ENCODE measurements at regions not wholly inside any gene's neighbourhood (a gene's known extent, or its start where the extent isn't known, plus 50 kb on each side); places are given as distances from the start of the nearest gene placed in this dataset.

DNA sequence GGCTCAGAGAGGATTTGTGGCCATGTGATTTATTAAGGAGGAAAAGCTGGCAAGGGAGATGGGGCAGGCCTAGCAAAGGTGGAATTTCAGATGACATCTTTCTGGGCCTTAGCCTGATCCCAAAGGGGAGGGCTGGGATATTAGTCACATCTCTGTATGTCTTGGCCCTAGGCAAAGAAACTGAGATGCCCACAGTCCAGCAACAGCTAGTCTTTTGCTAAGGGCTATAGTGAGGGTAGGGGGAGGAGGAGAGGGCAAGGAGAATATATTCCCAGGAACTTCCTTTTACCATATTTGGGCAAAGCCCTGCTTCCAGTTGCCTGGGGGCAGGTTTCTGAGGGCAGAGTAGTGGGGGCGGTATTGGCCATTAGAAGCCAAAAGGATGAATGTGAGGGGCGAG, 209.8 kb upstream of the NR3C2 start:
- TF ChIP-seq, protein P1, sequence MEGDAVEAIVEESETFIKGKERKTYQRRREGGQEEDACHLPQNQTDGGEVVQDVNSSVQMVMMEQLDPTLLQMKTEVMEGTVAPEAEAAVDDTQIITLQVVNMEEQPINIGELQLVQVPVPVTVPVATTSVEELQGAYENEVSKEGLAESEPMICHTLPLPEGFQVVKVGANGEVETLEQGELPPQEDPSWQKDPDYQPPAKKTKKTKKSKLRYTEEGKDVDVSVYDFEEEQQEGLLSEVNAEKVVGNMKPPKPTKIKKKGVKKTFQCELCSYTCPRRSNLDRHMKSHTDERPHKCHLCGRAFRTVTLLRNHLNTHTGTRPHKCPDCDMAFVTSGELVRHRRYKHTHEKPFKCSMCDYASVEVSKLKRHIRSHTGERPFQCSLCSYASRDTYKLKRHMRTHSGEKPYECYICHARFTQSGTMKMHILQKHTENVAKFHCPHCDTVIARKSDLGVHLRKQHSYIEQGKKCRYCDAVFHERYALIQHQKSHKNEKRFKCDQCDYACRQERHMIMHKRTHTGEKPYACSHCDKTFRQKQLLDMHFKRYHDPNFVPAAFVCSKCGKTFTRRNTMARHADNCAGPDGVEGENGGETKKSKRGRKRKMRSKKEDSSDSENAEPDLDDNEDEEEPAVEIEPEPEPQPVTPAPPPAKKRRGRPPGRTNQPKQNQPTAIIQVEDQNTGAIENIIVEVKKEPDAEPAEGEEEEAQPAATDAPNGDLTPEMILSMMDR (IDR thresholded peaks at IDR 0.05; ENCODE audit: insufficient read depth in 1 of 2, low read depth in 1 of 2, low read length in 1 of 2, severe bottlenecking in 1 of 2, unreplicated experiment in 1 of 2), result no peak
- Mint-ChIP-seq H3K27me3 (ENCODE audit: insufficient read depth, unreplicated experiment) (peaks cover 4% of the 10 kb centered on the region), H3K36me3 (ENCODE audit: insufficient read depth, unreplicated experiment) (no peaks in the 10 kb centered on the region), H3K4me3 (ENCODE audit: unreplicated experiment) (no peak overlapping the region), H3K9me3 (ENCODE audit: unreplicated experiment) (no peaks in the 10 kb centered on the region), H3K27ac (ENCODE audit: unreplicated experiment) (no peak overlapping the region), H3K4me1 (ENCODE audit: low read depth, unreplicated experiment) (no peaks in the 10 kb centered on the region)
- ChIA-PET POLR2A (no interaction called here), CTCF (no interaction called here)
- intact Hi-C loops (cut with micrococcal nuclease; ENCODE audit: unreplicated experiment), result no loop called here
- Histone ChIP-seq H3K27me3 (replicated peaks; ENCODE audit: control insufficient read depth, insufficient read depth, low read length) (no peaks in the 10 kb centered on the region), H3K4me3 (ENCODE audit: low read depth, low read length) (no peak overlapping the region), H3K36me3 (ENCODE audit: control insufficient read depth, insufficient read depth, low read length) (no peaks in the 10 kb centered on the region), H3K9me3 (no peaks in the 10 kb centered on the region), H3K4me1 (peaks cover 8% of the 10 kb centered on the region)
- BruUV-seq (replicated peaks), result no TSS peak
- DNase-seq, result no peak

DNA sequence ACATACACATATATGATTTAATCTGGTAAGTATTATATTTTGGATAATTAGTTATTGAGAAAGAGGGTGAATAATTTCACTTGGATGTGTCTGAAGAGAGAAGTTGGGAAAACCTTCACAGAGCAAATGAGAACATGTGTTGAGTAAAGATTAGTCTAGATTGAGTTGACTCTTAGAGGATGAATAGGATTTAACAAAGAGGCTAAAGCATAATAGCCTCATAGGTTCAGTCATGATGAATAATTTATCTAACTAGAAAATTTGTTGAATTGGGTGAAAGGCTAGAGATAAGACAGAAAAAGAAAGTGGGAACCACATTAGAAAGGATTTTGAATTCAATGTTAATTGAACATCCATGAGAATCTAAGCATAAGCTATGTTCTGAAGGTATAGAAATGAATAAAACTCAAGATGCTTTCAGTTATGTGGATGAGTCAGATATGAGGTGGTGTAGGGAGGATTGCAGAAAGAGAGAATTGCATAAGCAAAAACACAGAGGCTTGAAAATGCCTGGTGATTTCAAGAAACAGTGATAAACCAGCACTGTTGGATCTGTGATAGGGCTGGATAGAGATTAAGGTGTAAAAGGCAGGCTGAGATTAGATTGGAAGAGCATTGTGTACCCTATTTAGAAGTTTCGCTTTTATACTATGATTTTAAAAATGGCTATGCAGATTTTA, 207.6 kb upstream of the NR3C2 start:
- TF ChIP-seq, protein P1 (IDR thresholded peaks at IDR 0.05; ENCODE audit: insufficient read depth in 1 of 2, low read depth in 1 of 2, low read length in 1 of 2, severe bottlenecking in 1 of 2, unreplicated experiment in 1 of 2), result no peak
- ChIA-PET CTCF (no interaction called here), POLR2A (no interaction called here)
- Mint-ChIP-seq H3K27ac (ENCODE audit: unreplicated experiment) (no peak overlapping the region), H3K36me3 (ENCODE audit: insufficient read depth, unreplicated experiment) (peaks cover 5% of the 10 kb centered on the region), H3K4me1 (ENCODE audit: low read depth, unreplicated experiment) (no peaks in the 10 kb centered on the region), H3K4me3 (ENCODE audit: unreplicated experiment) (no peak overlapping the region), H3K27me3 (ENCODE audit: insufficient read depth, unreplicated experiment) (peaks cover 7% of the 10 kb centered on the region), H3K9me3 (ENCODE audit: unreplicated experiment) (no peaks in the 10 kb centered on the region)
- Histone ChIP-seq H3K4me3 (ENCODE audit: low read depth, low read length) (no peak overlapping the region), H3K36me3 (ENCODE audit: control insufficient read depth, insufficient read depth, low read length) (no peaks in the 10 kb centered on the region), H3K27me3 (replicated peaks; ENCODE audit: control insufficient read depth, insufficient read depth, low read length) (no peaks in the 10 kb centered on the region), H3K9me3 (no peaks in the 10 kb centered on the region), H3K4me1 (peaks cover 8% of the 10 kb centered on the region)
- DNase-seq, result no peak
- BruUV-seq (replicated peaks), result no TSS peak
- intact Hi-C loops (cut with micrococcal nuclease; ENCODE audit: unreplicated experiment), result no loop called here

DNA sequence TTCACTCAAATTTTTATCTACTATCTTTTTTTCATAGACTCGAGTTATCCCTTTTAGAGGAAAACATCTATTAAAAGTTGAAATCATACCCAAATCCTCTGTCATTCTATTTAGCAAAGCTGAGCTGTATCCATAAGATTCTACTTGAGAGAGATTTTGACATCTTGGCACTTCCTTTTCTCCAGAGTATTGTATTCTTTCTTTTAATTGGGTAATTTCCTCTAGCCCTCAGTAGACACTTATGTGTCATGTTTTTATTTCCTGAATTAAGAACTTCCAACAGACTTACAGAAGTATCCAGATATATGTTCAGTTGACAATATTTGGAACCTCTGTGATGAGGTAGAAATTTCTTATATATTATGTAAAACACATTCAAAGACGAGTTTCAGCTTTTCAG, 201.6 kb upstream of the NR3C2 start:
- H3K36me3 Mint-ChIP-seq (ENCODE audit: insufficient read depth, unreplicated experiment), result peaks cover 5% of the 10 kb centered on the region
- H3K27me3 Mint-ChIP-seq (ENCODE audit: insufficient read depth, unreplicated experiment), result peaks cover 6% of the 10 kb centered on the region
- POLR2A ChIA-PET, result no interaction called here
- H3K9me3 Mint-ChIP-seq (ENCODE audit: unreplicated experiment), result peaks cover 19% of the 10 kb centered on the region
- BruUV-seq (replicated peaks), result no TSS peak
- Histone ChIP-seq H3K4me3 (ENCODE audit: low read depth, low read length) (no peak overlapping the region), H3K4me1 (no peaks in the 10 kb centered on the region), H3K27me3 (replicated peaks; ENCODE audit: control insufficient read depth, insufficient read depth, low read length) (no peaks in the 10 kb centered on the region), H3K36me3 (ENCODE audit: control insufficient read depth, insufficient read depth, low read length) (no peaks in the 10 kb centered on the region), H3K9me3 (no peaks in the 10 kb centered on the region)
- intact Hi-C loops (cut with micrococcal nuclease; ENCODE audit: unreplicated experiment), result no loop called here
- no peak overlapping the region for H3K27ac Mint-ChIP-seq (ENCODE audit: unreplicated experiment)
- DNase-seq, result no peak
- TF ChIP-seq, protein P1 (IDR thresholded peaks at IDR 0.05; ENCODE audit: insufficient read depth in 1 of 2, low read depth in 1 of 2, low read length in 1 of 2, severe bottlenecking in 1 of 2, unreplicated experiment in 1 of 2), result no peak
- CTCF ChIA-PET, result no interaction called here
- no peak overlapping the region for H3K4me3 Mint-ChIP-seq (ENCODE audit: unreplicated experiment)
- no peaks in the 10 kb centered on the region for H3K4me1 Mint-ChIP-seq (ENCODE audit: low read depth, unreplicated experiment)
